Kidney epithelial cell (primary cell): ENCODE measurements at regions not wholly inside any gene's neighbourhood (a gene's known extent, or its start where the extent isn't known, plus 50 kb on each side); places are given as distances from the start of the nearest gene placed in this dataset.
A peak's percentile ranks its signal among the peaks of the same experiment; 100 is the strongest.

Experiments
- DNase-seq: peaks from one replicate; pipeline ENCODE4 v3.0.0-alpha.2; 2010; ENCODE audit warnings: low read depth
- H3K27me3 ChIP-seq: 2 replicates; pipeline ENCODE4 v1.6.0; 2011; ENCODE audit warnings: low read length; ENCODE audit not compliant: control insufficient read depth, insufficient read depth
- H3K36me3 ChIP-seq: 2 replicates; pipeline ENCODE4 v1.5.1; 2011; ENCODE audit warnings: low read length; ENCODE audit not compliant: control insufficient read depth, insufficient read depth
- H3K4me3 ChIP-seq: 2 replicates; pipeline ENCODE4 v1.5.1; 2011; ENCODE audit warnings: low read depth, mild to moderate bottlenecking, control low read depth, low read length
- CTCF ChIP-seq: IDR thresholded peaks from 2 replicates; pipeline ENCODE4 v1.5.1; 2011; ENCODE audit warnings: mild to moderate bottlenecking, moderate library complexity, low read length, control low read depth, inconsistent platforms; ENCODE audit not compliant: insufficient read depth, poor library complexity, severe bottlenecking

- Histone ChIP-seq H3K27me3 (no peaks in the 10 kb centered on the region), H3K4me3 (no peak overlapping the region), H3K36me3 (no peaks in the 10 kb centered on the region)
- DNase-seq, result no peak
- TF ChIP-seq CTCF, result no peak
Observed at GRCh38 chr9:108012886-108013665, 523.5 kb upstream of the KLF4 start.

GRCh38 chr9:108012405-108012804, 522.8 kb upstream of the KLF4 start:
- Histone ChIP-seq H3K4me3 (no peak overlapping the region), H3K36me3 (no peaks in the 10 kb centered on the region), H3K27me3 (no peaks in the 10 kb centered on the region)
- no peak for DNase-seq
- no peak for TF ChIP-seq CTCF

GRCh38 chr9:108003526-108003925, 514.0 kb upstream of the KLF4 start:
- DNase-seq, result no peak
- no peaks in the 10 kb centered on the region for H3K36me3 ChIP-seq
- no peak overlapping the region for H3K4me3 ChIP-seq
- no peak for TF ChIP-seq CTCF
- no peaks in the 10 kb centered on the region for H3K27me3 ChIP-seq

GRCh38 chr9:108002371-108002956, 512.9 kb upstream of the KLF4 start:
- no peak for TF ChIP-seq CTCF
- no peaks in the 10 kb centered on the region for H3K27me3 ChIP-seq
- H3K36me3 ChIP-seq, result no peaks in the 10 kb centered on the region
- no peak overlapping the region for H3K4me3 ChIP-seq
- DNase-seq, result no peak

- no peaks in the 10 kb centered on the region for H3K36me3 ChIP-seq
- DNase-seq, result peak; percentile 51
- H3K4me3 ChIP-seq, result no peak overlapping the region
- H3K27me3 ChIP-seq, result no peaks in the 10 kb centered on the region
- TF ChIP-seq CTCF, result no peak
Observed at GRCh38 chr9:108001237-108001636, 511.7 kb upstream of the KLF4 start.
